ENCODE measurements at regions not wholly inside any gene's neighbourhood (a gene's known extent, or its start where the extent isn't known, plus 50 kb on each side); places are given as distances from the start of the nearest gene placed in this dataset.

- no peaks in the 10 kb centered on the region for H3K4me1 ChIP-seq (replicated peaks)
- DNase-seq (ENCODE audit: low spot score) = no peak
- no peak overlapping the region for H3K4me3 ChIP-seq
- no peaks in the 10 kb centered on the region for H3K36me3 ChIP-seq
- H3K9me3 ChIP-seq = no peaks in the 10 kb centered on the region
- TF ChIP-seq POLR2A (IDR thresholded peaks at IDR 0.05) (no peak), POLR2AphosphoS5 (IDR thresholded peaks at IDR 0.05) (no peak), CTCF (IDR thresholded peaks at IDR 0.05) (no peak)
- no peak overlapping the region for H3K27ac ChIP-seq
- WGBS = 73% methylated on average over 4 of the region's 4 CpGs
- intact Hi-C loops (cut with DNase I) = no loop called here
- H3K27me3 ChIP-seq (replicated peaks; ENCODE audit: insufficient read depth) = no peaks in the 10 kb centered on the region
These were observed 361.6 kb upstream of the TFPI start for GRCh38 chr2:187915810-187916209.

- H3K4me1 ChIP-seq (replicated peaks) = no peaks in the 10 kb centered on the region
These were observed 362.6 kb upstream of the TFPI start for GRCh38 chr2:187916799-187917198.

GRCh38 chr2:187917535-187917934 lies 363.3 kb upstream of the TFPI start:
- H3K4me1 ChIP-seq (replicated peaks) = no peaks in the 10 kb centered on the region
- DNase-seq (ENCODE audit: low spot score) = no peak
- intact Hi-C loops (cut with DNase I) = no loop called here
- H3K27ac ChIP-seq = no peak overlapping the region
- no peaks in the 10 kb centered on the region for H3K27me3 ChIP-seq (replicated peaks; ENCODE audit: insufficient read depth)
- H3K36me3 ChIP-seq = no peaks in the 10 kb centered on the region
- TF ChIP-seq POLR2A (IDR thresholded peaks at IDR 0.05) (no peak), POLR2AphosphoS5 (IDR thresholded peaks at IDR 0.05) (no peak), CTCF (IDR thresholded peaks at IDR 0.05) (no peak)
- H3K9me3 ChIP-seq = no peaks in the 10 kb centered on the region
- no peak overlapping the region for H3K4me3 ChIP-seq

More at GRCh38 chr2:187916799-187917198, 362.6 kb upstream of the TFPI start:
- H3K27me3 ChIP-seq (replicated peaks; ENCODE audit: insufficient read depth) = no peaks in the 10 kb centered on the region
- intact Hi-C loops (cut with DNase I) = no loop called here
- H3K4me3 ChIP-seq = no peak overlapping the region
- DNase-seq (ENCODE audit: low spot score) = no peak
- TF ChIP-seq POLR2A (IDR thresholded peaks at IDR 0.05) (no peak), CTCF (IDR thresholded peaks at IDR 0.05) (no peak), POLR2AphosphoS5 (IDR thresholded peaks at IDR 0.05) (no peak)
- H3K36me3 ChIP-seq = no peaks in the 10 kb centered on the region
- 18% methylated on average over 1 of the region's 1 CpG for WGBS
- H3K27ac ChIP-seq = no peak overlapping the region
- H3K9me3 ChIP-seq = no peaks in the 10 kb centered on the region

GRCh38 chr2:187918996-187919821 lies 365.0 kb upstream of the TFPI start:
- no peaks in the 10 kb centered on the region for H3K36me3 ChIP-seq
- no peak for TF ChIP-seq CTCF (IDR thresholded peaks at IDR 0.05)
- H3K27me3 ChIP-seq (replicated peaks; ENCODE audit: insufficient read depth) = no peaks in the 10 kb centered on the region
- H3K4me1 ChIP-seq (replicated peaks) = no peaks in the 10 kb centered on the region
- intact Hi-C loops (cut with DNase I) = no loop called here
- H3K4me3 ChIP-seq = no peak overlapping the region
- DNase-seq (ENCODE audit: low spot score) = no peak
- no peak overlapping the region for H3K27ac ChIP-seq
- WGBS = 62% methylated on average over 4 of the region's 4 CpGs
- H3K9me3 ChIP-seq = no peaks in the 10 kb centered on the region

- intact Hi-C loops (cut with DNase I) = no loop called here
- no peak overlapping the region for H3K4me3 ChIP-seq
- 84% methylated on average over 1 of the region's 1 CpG for WGBS
These were observed 366.3 kb upstream of the TFPI start for GRCh38 chr2:187920511-187920910.

More at GRCh38 chr2:187920511-187920910, 366.3 kb upstream of the TFPI start:
- no peak overlapping the region for H3K27ac ChIP-seq
- no peaks in the 10 kb centered on the region for H3K9me3 ChIP-seq
- no peaks in the 10 kb centered on the region for H3K27me3 ChIP-seq (replicated peaks; ENCODE audit: insufficient read depth)
- no peaks in the 10 kb centered on the region for H3K4me1 ChIP-seq (replicated peaks)
- H3K36me3 ChIP-seq = no peaks in the 10 kb centered on the region
- no peak for DNase-seq (ENCODE audit: low spot score)
- TF ChIP-seq POLR2A (IDR thresholded peaks at IDR 0.05) (no peak), CTCF (IDR thresholded peaks at IDR 0.05) (no peak), POLR2AphosphoS5 (IDR thresholded peaks at IDR 0.05) (no peak)
